Motor neuron (in vitro differentiated cells): ENCODE measurements at regions not wholly inside any gene's neighbourhood (a gene's known extent, or its start where the extent isn't known, plus 50 kb on each side); places are given as distances from the start of the nearest gene placed in this dataset.
"Not testable (repeated sequence)": the region's sequence is repeated elsewhere in the genome, so short reads cannot be mapped to it uniquely, and the experiment has no call there.

ENCODE experiments used
- ATAC-seq, 8 experiments: fragments of 200-7000 bp; cut with Tn5 transposase; replicated peaks in 6 of 8; 2 replicates each; pipeline ENCODE4 v1.8.0; 2021; ENCODE audit warnings: mild to moderate bottlenecking in 8 of 8, moderate library complexity in 8 of 8
- H3K27ac ChIP-seq, 2 donors: fragments of 250-450 bp; sonication (Bioruptor Pico); 2 replicates each; pipeline ENCODE4 v1.9.0; 2021; ENCODE audit warnings: antibody characterized with exemption in 2 of 2, mild to moderate bottlenecking in 2 of 2, moderate library complexity in 1 of 2
- H3K4me1 ChIP-seq, 2 donors: fragments of 250-450 bp; sonication (Bioruptor Pico); replicated peaks in 1 of 2; 2 replicates each; pipeline ENCODE4 v1.6.1; 2021; ENCODE audit warnings: antibody characterized with exemption in 2 of 2, mild to moderate bottlenecking in 2 of 2, moderate library complexity in 1 of 2
- H3K4me3 ChIP-seq, 5 donors: fragments of 250-450 bp; sonication (Bioruptor Pico); 2 replicates each; pipeline ENCODE4 v1.9.0; 2021; ENCODE audit warnings: antibody characterized with exemption in 5 of 5, mild to moderate bottlenecking in 5 of 5, moderate library complexity in 4 of 5
- WGBS, 10 experiments: fragments of 450-650 bp; shearing (Covaris generic); methylation state at CpG; one replicate each; pipeline ENCODE4 v1.0.0; 2022; 5-methylcytosine and 5-hydroxymethylcytosine counted together
- in situ Hi-C, 9 experiments: fragments of 400-800 bp; cut with MboI; loops; one replicate each; pipeline ENCODE4 v1.15.0; 2021; ENCODE audit warnings: low sequenced_read_pairs in 9 of 9, low pct_unique_long_range_greater_than_20kb in 2 of 9; ENCODE audit not compliant: unreplicated experiment in 9 of 9

DNA sequence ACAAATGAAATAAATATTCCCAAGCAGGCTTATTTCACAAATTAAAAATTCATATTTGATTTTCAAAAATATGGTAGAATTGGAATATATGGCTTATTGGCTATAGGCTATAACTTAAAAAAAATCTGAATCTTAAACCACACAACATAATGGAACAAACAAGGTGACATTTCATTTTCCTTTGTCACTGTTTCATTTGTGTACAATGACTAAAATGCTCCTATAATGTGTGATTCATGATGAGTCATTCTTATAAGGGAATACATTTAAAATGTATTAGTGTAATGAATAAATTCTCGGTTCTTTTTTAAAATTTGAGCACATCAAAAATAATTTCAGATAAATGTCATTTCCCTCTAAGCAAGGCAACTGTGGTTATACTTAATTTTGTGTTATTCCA lies 148.0 kb upstream of the ANK3 start:
- H3K4me3 ChIP-seq: no peak overlapping the region
- in situ Hi-C loops: no loop called here
- peak in 1 of 8 experiments; percentile 32 for ATAC-seq
- H3K27ac ChIP-seq: no peak overlapping the region
- WGBS, 10 experiments: 14 to 89% (median 50%) methylated on average over 1 of the region's 1 CpG; no CpG with 5 or more reads in 2 of the 10 experiments
- H3K4me1 ChIP-seq: peaks cover 2 to 22% of the 10 kb centered on the region in 2 donors

DNA sequence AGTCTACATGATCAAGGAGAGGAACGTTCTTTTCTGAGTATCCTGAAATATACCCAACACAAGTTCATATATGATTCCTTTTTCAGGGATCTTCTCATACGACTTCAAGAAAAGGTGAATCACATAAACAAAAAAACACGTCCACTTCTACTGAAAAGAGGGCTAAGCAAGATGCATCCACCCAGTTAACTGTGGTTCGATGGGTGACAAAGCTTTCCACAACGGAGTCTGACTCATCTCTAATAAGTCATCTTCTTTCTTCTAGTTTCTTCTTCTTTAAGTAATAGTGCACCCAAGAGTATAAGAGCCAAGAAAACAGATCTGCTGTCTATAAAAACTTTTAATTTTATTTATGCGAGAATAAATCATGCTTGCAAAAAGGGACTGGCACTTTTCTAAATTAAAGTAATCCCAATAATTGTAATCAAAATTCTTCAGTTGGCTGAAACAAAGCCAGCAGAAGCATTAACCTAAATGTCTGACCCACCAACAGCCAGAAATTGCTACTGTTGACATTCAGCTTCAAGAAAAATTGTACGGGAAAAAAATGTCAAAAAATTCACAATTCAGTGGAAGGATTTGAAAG lies 146.9 kb upstream of the ANK3 start:
- Histone ChIP-seq H3K27ac (no peak overlapping the region), H3K4me3 (no peak overlapping the region), H3K4me1 (peaks cover 2 to 16% of the 10 kb centered on the region in 2 donors)
- in situ Hi-C loops: no loop called here
- ATAC-seq: peak in 4 of 8 experiments; percentile 50 to 69 (median 55)
- 30 to 100% (median 80%) methylated on average over 2 to 7 of the region's 7 CpGs for WGBS, 10 experiments

DNA sequence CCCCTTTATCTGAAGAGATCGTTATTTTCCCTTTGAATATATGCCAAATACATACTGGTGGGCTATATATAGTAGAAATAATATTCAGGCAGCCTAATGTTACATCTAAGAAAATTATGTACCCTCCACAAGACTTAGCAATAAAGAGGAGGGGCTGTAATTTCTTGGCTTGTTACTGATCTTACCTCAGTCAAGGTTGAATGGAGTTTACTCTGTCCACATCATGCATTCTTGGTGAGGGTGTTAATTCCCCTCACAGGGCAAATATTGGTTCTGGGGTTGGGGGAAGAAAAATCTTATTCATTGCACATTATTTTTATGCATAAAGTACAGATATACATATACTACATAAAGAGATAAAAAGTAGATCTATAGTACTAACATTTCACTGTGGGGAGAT lies 145.8 kb upstream of the ANK3 start:
- 43 to 100% (median 72%) methylated on average over 1 of the region's 1 CpG; no CpG with 5 or more reads in 4 of the 10 experiments for WGBS, 10 experiments
- H3K4me3 ChIP-seq: no peak overlapping the region
- ATAC-seq: no peak
- H3K4me1 ChIP-seq: peaks cover 2 to 16% of the 10 kb centered on the region in 2 donors
- in situ Hi-C loops: no loop called here
- H3K27ac ChIP-seq: no peak overlapping the region

DNA sequence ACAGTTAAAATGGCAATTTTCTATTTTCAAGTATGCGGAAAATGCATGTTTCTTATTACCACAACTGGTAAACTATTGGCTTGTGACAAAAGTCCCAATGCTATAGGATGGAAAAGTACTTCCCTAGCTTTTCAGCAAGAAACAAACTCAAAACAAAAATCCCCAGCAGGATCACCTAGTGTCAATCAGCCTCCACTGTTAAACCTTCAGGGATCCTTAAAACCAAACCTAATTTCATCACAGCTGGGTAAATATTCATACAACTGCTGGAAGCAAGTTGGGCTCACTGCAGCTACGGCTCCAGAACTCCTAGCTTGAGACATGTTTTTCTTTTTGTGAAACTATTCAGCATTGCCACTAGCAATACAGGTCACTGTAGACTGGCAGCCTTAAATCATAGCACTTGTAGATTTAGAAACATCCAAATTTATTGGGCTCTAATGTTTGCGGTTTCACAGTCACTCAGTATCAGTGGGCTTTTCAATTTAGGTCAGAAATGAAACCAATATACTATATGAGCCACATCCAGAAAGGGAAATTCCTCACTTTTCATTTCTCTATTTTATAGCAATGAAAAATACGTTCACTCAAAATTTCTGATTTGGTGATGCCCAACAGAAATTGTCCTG lies 145.2 kb upstream of the ANK3 start:
- Histone ChIP-seq H3K27ac (no peak overlapping the region), H3K4me1 (peaks cover 2 to 16% of the 10 kb centered on the region in 2 donors), H3K4me3 (no peak overlapping the region)
- in situ Hi-C loops: no loop called here
- no peak for ATAC-seq
- WGBS, 10 experiments: 56 to 100% (median 88%) methylated on average over 1 to 3 of the region's 4 CpGs

DNA sequence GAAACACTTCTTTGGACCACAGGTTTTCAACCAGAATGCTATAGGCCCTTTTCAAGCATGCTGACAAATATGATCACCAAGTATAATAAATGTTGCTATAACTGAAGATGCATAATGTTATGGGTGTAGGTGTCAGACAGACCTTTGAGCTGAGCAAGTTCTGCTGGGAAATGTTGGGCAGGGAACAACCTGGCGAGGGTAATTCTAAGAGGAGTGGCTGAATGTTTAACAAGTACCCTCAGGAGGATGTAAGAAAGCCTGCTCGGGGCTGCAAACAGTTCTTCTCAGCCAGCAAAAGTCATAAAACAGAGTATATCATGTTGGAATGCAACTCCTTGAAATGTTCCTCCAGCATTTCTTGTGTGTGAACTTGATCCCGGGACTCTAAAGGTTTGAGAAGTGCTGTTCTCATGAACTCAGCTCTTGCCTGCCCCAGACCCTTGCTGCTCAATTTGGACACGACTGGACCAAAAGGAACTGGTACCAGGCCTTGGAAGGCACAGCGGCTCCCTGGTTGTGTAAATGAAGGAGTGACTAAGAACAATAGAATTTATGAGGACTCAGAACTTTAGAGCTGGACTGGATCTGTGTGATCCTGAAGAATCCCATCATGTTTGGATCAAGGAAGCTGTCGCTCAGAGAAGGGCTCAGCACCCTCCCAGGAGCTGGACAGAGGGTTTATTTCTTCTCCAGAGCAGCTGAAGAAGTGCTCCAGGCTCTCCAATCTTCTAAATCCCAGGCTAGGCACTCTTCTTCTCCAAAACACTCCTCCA lies 143.2 kb upstream of the ANK3 start:
- no peak for ATAC-seq
- H3K27ac ChIP-seq: no peak overlapping the region
- 60 to 100% (median 82%) methylated on average over 1 to 6 of the region's 6 CpGs; no CpG with 5 or more reads in 2 of the 10 experiments for WGBS, 10 experiments
- in situ Hi-C loops: no loop called here
- H3K4me1 ChIP-seq: peaks cover 2 to 25% of the 10 kb centered on the region in 2 donors
- no peak overlapping the region for H3K4me3 ChIP-seq

DNA sequence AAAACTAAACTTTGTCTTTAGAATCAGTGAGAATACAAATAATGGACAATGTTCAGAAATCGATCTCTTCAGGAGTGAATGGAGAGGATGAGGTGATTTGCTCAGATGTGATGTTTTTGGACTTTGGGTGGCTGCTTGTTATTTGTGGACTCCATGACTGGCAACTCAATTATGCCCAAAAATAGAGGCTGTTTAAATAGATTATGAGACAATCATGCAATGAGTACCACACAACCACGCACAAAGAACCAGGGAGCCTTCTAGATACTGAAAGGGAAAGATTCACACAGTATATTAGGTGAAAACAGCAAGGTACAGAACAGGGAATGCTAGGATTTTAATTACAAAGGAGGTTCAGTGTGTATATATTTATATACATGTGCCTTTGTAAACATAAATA lies 141.3 kb upstream of the ANK3 start:
- WGBS, 10 experiments: 44 to 100% (median 87%) methylated on average over 1 to 2 of the region's 2 CpGs; no CpG with 5 or more reads in 2 of the 10 experiments
- in situ Hi-C loops: no loop called here
- ATAC-seq: no peak
- Histone ChIP-seq H3K4me1 (peaks cover 2 to 35% of the 10 kb centered on the region in 2 donors), H3K27ac (no peak overlapping the region), H3K4me3 (no peak overlapping the region)

DNA sequence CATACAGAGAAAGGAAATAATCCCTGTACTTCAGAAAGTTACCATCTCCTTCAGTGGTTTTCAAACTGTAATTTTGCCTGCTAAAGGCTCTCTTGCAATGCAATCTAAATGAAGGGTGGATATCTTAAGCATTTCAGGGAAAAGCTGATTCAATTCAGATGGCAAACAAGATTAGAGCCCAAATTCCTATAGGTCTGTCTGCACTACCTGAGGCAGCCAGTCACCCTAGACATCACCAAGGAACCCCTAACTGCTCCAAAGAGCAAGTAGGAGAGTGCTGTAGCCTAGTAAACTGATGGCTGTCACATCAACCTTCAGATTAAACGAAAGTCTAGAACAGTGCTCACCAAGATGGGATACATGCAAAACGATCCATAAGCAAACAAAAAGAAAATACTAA lies 138.0 kb upstream of the ANK3 start:
- peaks cover 6 to 33% of the 10 kb centered on the region in 2 donors for H3K4me1 ChIP-seq
- 63 to 100% (median 86%) methylated on average over 1 to 2 of the region's 2 CpGs for WGBS, 10 experiments
- in situ Hi-C loops: no loop called here
- no peak for ATAC-seq
- no peak overlapping the region for H3K4me3 ChIP-seq
- no peak overlapping the region for H3K27ac ChIP-seq

DNA sequence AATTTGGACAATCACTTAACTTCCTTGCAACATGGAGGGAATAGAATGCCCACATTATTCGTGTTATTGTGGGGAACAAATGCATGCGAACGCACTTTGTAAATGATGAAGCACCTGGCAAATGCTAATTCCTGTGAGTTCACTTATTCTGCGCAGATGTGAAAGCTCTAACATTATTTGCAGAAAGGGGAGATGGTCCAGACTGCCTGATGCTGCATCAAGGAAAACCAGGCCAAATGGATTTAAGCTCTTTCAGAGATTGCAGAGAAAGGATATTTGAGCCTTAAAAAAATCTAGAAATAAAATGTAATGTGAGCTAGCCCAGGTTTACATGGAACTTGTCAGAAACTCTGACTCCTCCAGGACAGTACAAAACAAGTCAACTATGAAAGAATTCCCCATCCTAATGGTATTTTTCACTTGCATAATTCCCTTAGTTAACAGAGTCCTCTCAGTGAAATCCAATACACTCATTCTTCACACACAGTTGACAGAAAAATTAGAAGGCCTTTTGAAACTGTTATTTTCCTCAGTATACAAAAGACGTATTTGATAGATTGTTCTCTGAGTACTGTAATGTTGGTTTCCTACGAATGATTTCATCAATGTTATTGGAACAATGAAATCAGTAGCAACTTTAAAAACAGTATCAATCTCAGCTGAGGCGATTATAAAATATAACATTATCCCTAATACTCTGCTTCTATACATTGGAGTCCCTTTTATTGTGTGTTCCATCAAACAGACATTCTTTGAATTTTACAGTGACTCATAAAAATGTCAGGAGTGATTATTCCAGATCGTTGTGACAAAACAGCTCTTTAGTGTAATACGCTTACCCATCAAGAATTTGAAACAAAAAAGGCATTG lies 136.3 kb upstream of the ANK3 start:
- WGBS, 10 experiments: 52 to 86% (median 66%) methylated on average over 1 to 9 of the region's 9 CpGs
- in situ Hi-C loops: no loop called here
- H3K4me1 ChIP-seq: peaks cover 18 to 49% of the 10 kb centered on the region in 2 donors
- no peak overlapping the region for H3K27ac ChIP-seq
- no peak overlapping the region for H3K4me3 ChIP-seq
- peak in 5 of 8 experiments; percentile 34 to 64 (median 49) for ATAC-seq

DNA sequence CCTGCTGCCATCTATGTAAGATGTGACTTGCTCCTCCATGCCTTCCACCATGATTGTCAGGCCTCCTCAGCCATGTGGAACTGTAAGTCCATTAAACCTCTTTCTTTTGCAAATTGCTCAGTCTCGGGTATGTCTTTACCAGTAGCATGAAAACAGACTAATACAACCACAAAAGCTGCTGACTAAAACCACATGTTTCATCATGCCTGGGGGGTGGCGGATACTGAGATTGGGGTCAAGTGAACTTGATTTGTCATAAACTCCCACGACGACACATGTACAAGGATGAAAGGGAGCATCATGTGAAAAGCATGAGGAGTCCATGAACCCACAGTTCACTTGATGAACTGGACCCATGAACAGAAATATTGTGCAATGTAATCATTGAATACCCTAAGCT lies 134.9 kb upstream of the ANK3 start:
- ATAC-seq: peak in 1 of 8 experiments; percentile 15
- no peak overlapping the region for H3K4me3 ChIP-seq
- in situ Hi-C loops: no loop called here
- peaks cover 18 to 50% of the 10 kb centered on the region in 2 donors for H3K4me1 ChIP-seq
- H3K27ac ChIP-seq: no peak overlapping the region
- WGBS, 10 experiments: 0 to 100% (median 70%) methylated on average over 1 to 4 of the region's 4 CpGs; no CpG with 5 or more reads in 2 of the 10 experiments

DNA sequence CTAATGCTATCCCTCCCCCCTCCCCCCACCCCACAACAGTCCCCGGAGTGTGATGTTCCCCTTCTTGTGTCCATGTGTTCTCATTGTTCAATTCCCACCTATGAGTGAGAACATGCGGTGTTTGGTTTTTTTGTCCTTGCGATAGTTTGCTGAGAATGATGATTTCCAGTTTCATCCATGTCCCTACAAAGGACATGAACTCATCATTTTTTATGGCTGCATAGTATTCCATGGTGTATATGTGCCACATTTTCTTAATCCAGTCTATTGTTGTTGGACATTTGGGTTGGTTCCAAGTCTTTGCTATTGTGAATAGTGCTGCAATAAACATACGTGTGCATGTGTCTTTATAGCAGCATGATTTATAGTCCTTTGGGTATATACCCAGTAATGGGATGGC lies 133.7 kb upstream of the ANK3 start:
- peaks cover 18 to 42% of the 10 kb centered on the region in 2 donors for H3K4me1 ChIP-seq
- H3K27ac ChIP-seq: not testable (repeated sequence)

DNA sequence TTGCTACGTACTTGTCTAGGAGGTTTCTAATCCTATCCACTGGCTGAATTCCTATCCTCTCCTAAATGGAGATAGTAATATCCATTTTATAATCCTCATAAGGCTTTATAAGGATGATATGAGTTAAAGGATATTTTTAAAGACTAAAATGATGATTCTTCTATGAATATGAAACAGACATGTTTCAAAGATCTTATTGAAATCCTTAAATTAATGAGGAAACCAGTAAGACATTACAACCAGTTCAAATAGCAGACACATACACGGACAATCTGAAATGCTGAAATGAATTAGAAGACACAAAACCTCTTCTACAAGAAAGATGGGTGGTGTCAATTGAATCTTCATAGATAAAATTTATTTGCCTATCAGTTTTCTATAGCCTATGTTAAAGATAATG lies 132.9 kb upstream of the ANK3 start:
- H3K4me1 ChIP-seq: peaks cover 18 to 41% of the 10 kb centered on the region in 2 donors
- in situ Hi-C loops: no loop called here
- 79 to 100% (median 100%) methylated on average over 1 to 2 of the region's 2 CpGs for WGBS, 10 experiments
- H3K27ac ChIP-seq: no peak overlapping the region
- H3K4me3 ChIP-seq: no peak overlapping the region
- no peak for ATAC-seq

More for the DNA sequence above, 133.7 kb upstream of the ANK3 start:
- ATAC-seq, H3K4me3 ChIP-seq, in situ Hi-C loops: not testable (repeated sequence)
- WGBS, 10 experiments: no CpG with 5 or more reads among the region's 4 CpGs

DNA sequence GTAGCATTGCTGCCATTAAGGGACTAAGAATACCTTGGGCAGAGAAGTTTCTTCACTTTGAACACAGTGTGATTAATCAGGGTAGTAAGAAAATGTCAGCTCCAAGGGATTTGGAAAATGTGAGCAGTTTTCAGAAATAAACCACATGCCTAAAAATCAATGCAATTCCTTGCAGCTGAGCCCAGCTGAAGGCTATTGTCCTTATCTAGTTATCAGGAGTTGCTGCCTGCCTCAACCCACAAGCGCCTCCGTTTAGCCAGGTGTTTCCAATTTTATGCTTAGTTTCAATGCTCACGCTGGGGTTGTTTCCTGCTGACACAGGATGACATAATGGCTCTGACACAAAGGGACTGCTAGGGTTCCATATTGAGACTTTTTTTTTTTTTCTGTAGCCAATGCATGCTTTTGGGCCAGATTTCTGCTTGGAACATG lies 132.3 kb upstream of the ANK3 start:
- Histone ChIP-seq H3K4me1 (peaks cover 18 to 41% of the 10 kb centered on the region in 2 donors), H3K27ac (peak overlapping the region in 1 of 2 donors; percentile 60), H3K4me3 (no peak overlapping the region)
- WGBS, 10 experiments: 0 to 68% (median 31%) methylated on average over 1 to 3 of the region's 3 CpGs; no CpG with 5 or more reads in 4 of the 10 experiments
- in situ Hi-C loops: no loop called here
- ATAC-seq: peak in 7 of 8 experiments; percentile 67 to 83 (median 79)
